SK-N-SH treated with all-trans-retinoic acid at 6 μM for 48 hours (cell line): ENCODE measurements at regions not wholly inside any gene's neighbourhood (a gene's known extent, or its start where the extent isn't known, plus 50 kb on each side); places are given as distances from the start of the nearest gene placed in this dataset.

Experiments
- CSDC2 ChIP-seq: fragments of 250-450 bp; sonication (Bioruptor Pico); IDR thresholded peaks from 2 replicates; pipeline ENCODE4 v1.5.0; 2020; ENCODE audit warnings: mild to moderate bottlenecking, moderate library complexity
- ISL1 ChIP-seq: fragments of 250-450 bp; sonication (Bioruptor Pico); IDR thresholded peaks from 2 replicates; pipeline ENCODE4 v2.1.2; 2022; ENCODE audit warnings: mild to moderate bottlenecking, moderate library complexity
- TF ChIP-seq, protein P1 (sequence below): fragments of 250-450 bp; sonication (Bioruptor Pico); IDR thresholded peaks from 2 replicates; pipeline ENCODE4 v1.5.1; 2020; ENCODE audit warnings: low read depth, mild to moderate bottlenecking, moderate library complexity
- TF ChIP-seq, protein P2 (sequence below): fragments of 250-450 bp; sonication (Bioruptor Pico); IDR thresholded peaks from 2 replicates; pipeline ENCODE4 v1.8.0; 2020; ENCODE audit warnings: mild to moderate bottlenecking, moderate library complexity, borderline replicate concordance

DNA sequence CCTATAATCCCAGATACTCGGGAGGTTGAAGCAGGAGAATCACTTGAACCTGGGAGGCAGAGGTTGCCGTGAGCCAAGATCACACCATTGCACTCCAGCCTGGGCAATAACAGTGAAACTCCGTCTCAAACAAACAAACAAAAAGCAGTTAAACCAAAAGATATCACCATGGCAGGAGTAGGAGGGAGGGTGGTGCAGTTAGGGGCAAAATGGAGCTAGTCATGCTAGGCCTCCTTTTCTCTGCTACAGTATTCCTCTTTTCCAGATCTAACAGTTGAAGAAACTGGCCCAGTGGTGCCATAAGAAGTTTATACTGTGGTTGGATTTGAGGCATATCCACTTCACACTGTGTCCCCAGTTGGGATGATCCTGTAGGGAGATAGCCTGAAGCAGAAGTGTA, 261.6 kb downstream of the SKIDA1 start:
- no peak for TF ChIP-seq CSDC2 (CRISPR knock-in tag)
- TF ChIP-seq, protein P1, sequence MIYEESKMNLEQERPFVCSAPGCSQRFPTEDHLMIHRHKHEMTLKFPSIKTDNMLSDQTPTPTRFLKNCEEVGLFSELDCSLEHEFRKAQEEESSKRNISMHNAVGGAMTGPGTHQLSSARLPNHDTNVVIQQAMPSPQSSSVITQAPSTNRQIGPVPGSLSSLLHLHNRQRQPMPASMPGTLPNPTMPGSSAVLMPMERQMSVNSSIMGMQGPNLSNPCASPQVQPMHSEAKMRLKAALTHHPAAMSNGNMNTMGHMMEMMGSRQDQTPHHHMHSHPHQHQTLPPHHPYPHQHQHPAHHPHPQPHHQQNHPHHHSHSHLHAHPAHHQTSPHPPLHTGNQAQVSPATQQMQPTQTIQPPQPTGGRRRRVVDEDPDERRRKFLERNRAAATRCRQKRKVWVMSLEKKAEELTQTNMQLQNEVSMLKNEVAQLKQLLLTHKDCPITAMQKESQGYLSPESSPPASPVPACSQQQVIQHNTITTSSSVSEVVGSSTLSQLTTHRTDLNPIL (CRISPR knock-in tag): no peak
- TF ChIP-seq, protein P2, sequence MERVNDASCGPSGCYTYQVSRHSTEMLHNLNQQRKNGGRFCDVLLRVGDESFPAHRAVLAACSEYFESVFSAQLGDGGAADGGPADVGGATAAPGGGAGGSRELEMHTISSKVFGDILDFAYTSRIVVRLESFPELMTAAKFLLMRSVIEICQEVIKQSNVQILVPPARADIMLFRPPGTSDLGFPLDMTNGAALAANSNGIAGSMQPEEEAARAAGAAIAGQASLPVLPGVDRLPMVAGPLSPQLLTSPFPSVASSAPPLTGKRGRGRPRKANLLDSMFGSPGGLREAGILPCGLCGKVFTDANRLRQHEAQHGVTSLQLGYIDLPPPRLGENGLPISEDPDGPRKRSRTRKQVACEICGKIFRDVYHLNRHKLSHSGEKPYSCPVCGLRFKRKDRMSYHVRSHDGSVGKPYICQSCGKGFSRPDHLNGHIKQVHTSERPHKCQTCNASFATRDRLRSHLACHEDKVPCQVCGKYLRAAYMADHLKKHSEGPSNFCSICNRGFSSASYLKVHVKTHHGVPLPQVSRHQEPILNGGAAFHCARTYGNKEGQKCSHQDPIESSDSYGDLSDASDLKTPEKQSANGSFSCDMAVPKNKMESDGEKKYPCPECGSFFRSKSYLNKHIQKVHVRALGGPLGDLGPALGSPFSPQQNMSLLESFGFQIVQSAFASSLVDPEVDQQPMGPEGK (CRISPR knock-in tag): no peak
- TF ChIP-seq ISL1 (CRISPR knock-in tag): no peak
